Breast epithelium (tissue), 3 donors: ENCODE measurements at regions not wholly inside any gene's neighbourhood (a gene's known extent, or its start where the extent isn't known, plus 50 kb on each side); places are given as distances from the start of the nearest gene placed in this dataset.

Experiments
- CTCF ChIP-seq, 3 donors: fragments of 450-650 bp; IDR thresholded peaks; one replicate each; pipeline ENCODE4 v1.5.1; 2016 to 2017; ENCODE audit warnings: antibody characterized with exemption in 3 of 3, mild to moderate bottlenecking in 3 of 3, moderate library complexity in 3 of 3
- POLR2A ChIP-seq: fragments of 450-650 bp; IDR thresholded peaks from one replicate; pipeline ENCODE4 v1.6.1; 2016; ENCODE audit warnings: antibody characterized with exemption, mild to moderate bottlenecking, moderate library complexity
- POLR2AphosphoS5 ChIP-seq, 3 donors: sonication (generic); formaldehyde crosslinking; IDR thresholded peaks; one replicate each; pipeline ENCODE4 v1.6.1; 2017; ENCODE audit warnings: antibody characterized with exemption in 3 of 3

GRCh38 chr6:134527108-134527787, 209.3 kb upstream of the SGK1 start:
- TF ChIP-seq CTCF (IDR thresholded peaks at IDR 0.05) = no peak
- TF ChIP-seq POLR2A = no peak
- no peak for TF ChIP-seq POLR2AphosphoS5 (IDR thresholded peaks at IDR 0.05)
